GM19328 (cell line): ENCODE measurements at regions not wholly inside any gene's neighbourhood (a gene's known extent, or its start where the extent isn't known, plus 50 kb on each side); places are given as distances from the start of the nearest gene placed in this dataset.
"Not testable (repeated sequence)": the region's sequence is repeated elsewhere in the genome, so short reads cannot be mapped to it uniquely, and the experiment has no call there.

Experiments
- ATAC-seq: cut with Tn5 transposase; IDR thresholded peaks from one replicate; pipeline ENCODE4 v1.9.1; 2021; ENCODE audit warnings: mild to moderate bottlenecking, moderate library complexity; ENCODE audit not compliant: unreplicated experiment

- not testable (repeated sequence) for ATAC-seq
Measured at GRCh38 chr13:56547921-56548320, 592.8 kb upstream of the PRR20A start.

GRCh38 chr13:56558698-56559320, 581.9 kb upstream of the PRR20A start:
- no peak for ATAC-seq

- no peak for ATAC-seq
Measured at GRCh38 chr13:56561327-56561726, 579.4 kb upstream of the PRR20A start.

- no peak for ATAC-seq
Measured at GRCh38 chr13:56563663-56564062, 577.1 kb upstream of the PRR20A start.

GRCh38 chr13:56586976-56587375, 553.7 kb upstream of the PRR20A start:
- ATAC-seq, result no peak

GRCh38 chr13:56615572-56615971, 525.1 kb upstream of the PRR20A start:
- no peak for ATAC-seq

- ATAC-seq, result no peak
Measured at GRCh38 chr13:56622840-56623239, 517.9 kb upstream of the PRR20A start.

GRCh38 chr13:56628886-56629285, 511.8 kb upstream of the PRR20A start:
- not testable (repeated sequence) for ATAC-seq

- ATAC-seq, result not testable (repeated sequence)
Measured at GRCh38 chr13:56631060-56631459, 509.7 kb upstream of the PRR20A start.

- no peak for ATAC-seq
Measured at GRCh38 chr13:56653043-56653442, 487.7 kb upstream of the PRR20A start.

GRCh38 chr13:56659041-56659471, 481.7 kb upstream of the PRR20A start:
- no peak for ATAC-seq

GRCh38 chr13:56670563-56670962, 470.2 kb upstream of the PRR20A start:
- ATAC-seq, result no peak

- no peak for ATAC-seq
Measured at GRCh38 chr13:56681404-56681803, 459.3 kb upstream of the PRR20A start.

GRCh38 chr13:56687131-56687530, 453.6 kb upstream of the PRR20A start:
- ATAC-seq, result no peak

GRCh38 chr13:56697011-56697410, 443.7 kb upstream of the PRR20A start:
- ATAC-seq, result no peak

GRCh38 chr13:56700324-56700723, 440.4 kb upstream of the PRR20A start:
- no peak for ATAC-seq

- ATAC-seq, result no peak
Measured at GRCh38 chr13:56706485-56706884, 434.2 kb upstream of the PRR20A start.

- ATAC-seq, result no peak
Measured at GRCh38 chr13:56713656-56714055, 427.1 kb upstream of the PRR20A start.

GRCh38 chr13:56718791-56719190, 421.9 kb upstream of the PRR20A start:
- no peak for ATAC-seq

GRCh38 chr13:56720841-56721240, 419.9 kb upstream of the PRR20A start:
- ATAC-seq, result no peak

GRCh38 chr13:56735537-56735942, 405.2 kb upstream of the PRR20A start:
- no peak for ATAC-seq

GRCh38 chr13:56736966-56737365, 403.8 kb upstream of the PRR20A start:
- no peak for ATAC-seq

- no peak for ATAC-seq
Measured at GRCh38 chr13:56752636-56753035, 388.1 kb upstream of the PRR20A start.
